Astrocyte (in vitro differentiated cells and primary cell): ENCODE measurements at regions not wholly inside any gene's neighbourhood (a gene's known extent, or its start where the extent isn't known, plus 50 kb on each side); places are given as distances from the start of the nearest gene placed in this dataset.
"Not testable (repeated sequence)": the region's sequence is repeated elsewhere in the genome, so short reads cannot be mapped to it uniquely, and the experiment has no call there.

Experiments
- EZH2 ChIP-seq: IDR thresholded peaks from 2 replicates; pipeline ENCODE4 v1.6.1; 2012; ENCODE audit warnings: mild to moderate bottlenecking, low read length, inconsistent platforms; ENCODE audit not compliant: insufficient read depth
- TF ChIP-seq, protein P1 (sequence below): IDR thresholded peaks from 2 replicates; pipeline ENCODE4 v1.5.1; 2011; ENCODE audit warnings: low read depth, mild to moderate bottlenecking, inconsistent platforms, low read length, moderate library complexity; ENCODE audit not compliant: insufficient read depth

DNA sequence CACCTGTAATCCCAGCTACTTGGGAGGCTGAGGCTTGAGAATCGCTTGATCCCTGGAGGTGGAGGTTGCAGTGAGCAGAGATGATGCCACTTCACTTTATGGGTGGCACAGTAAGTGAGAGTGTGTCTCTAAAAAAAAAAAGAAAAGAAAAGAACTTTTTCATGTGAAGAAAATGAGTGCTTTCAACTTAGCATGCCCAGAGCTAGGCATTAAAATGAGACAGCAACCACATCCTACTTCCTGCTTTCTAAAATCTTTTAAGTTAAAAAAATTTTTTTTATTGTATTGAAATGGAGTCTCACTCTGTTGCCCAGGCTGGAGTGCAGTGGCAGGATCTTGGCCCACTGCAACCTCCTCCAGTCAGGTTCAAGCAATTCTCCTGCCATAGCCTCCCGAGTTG, 170.4 kb upstream of the NOTCH2NLA start:
- TF ChIP-seq, protein P1, sequence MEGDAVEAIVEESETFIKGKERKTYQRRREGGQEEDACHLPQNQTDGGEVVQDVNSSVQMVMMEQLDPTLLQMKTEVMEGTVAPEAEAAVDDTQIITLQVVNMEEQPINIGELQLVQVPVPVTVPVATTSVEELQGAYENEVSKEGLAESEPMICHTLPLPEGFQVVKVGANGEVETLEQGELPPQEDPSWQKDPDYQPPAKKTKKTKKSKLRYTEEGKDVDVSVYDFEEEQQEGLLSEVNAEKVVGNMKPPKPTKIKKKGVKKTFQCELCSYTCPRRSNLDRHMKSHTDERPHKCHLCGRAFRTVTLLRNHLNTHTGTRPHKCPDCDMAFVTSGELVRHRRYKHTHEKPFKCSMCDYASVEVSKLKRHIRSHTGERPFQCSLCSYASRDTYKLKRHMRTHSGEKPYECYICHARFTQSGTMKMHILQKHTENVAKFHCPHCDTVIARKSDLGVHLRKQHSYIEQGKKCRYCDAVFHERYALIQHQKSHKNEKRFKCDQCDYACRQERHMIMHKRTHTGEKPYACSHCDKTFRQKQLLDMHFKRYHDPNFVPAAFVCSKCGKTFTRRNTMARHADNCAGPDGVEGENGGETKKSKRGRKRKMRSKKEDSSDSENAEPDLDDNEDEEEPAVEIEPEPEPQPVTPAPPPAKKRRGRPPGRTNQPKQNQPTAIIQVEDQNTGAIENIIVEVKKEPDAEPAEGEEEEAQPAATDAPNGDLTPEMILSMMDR: not testable (repeated sequence)
- TF ChIP-seq EZH2: not testable (repeated sequence)
